Nephron progenitor cell (in vitro differentiated cells): ENCODE measurements at regions not wholly inside any gene's neighbourhood (a gene's known extent, or its start where the extent isn't known, plus 50 kb on each side); places are given as distances from the start of the nearest gene placed in this dataset.
A peak's percentile ranks its signal among the peaks of the same experiment; 100 is the strongest.

Experiments
- DNase-seq: peaks from one replicate; pipeline ENCODE4 v3.0.0; 2021
- H3K27ac Mint-ChIP-seq: 2 replicates; pipeline ENCODE4 v1.8.0; 2021; ENCODE audit warnings: mild to moderate bottlenecking, moderate library complexity, mixed read lengths
- H3K27me3 Mint-ChIP-seq: 2 replicates; pipeline ENCODE4 v1.8.0; 2021; ENCODE audit warnings: mild to moderate bottlenecking, low read depth, mixed read lengths; ENCODE audit not compliant: poor library complexity
- H3K36me3 Mint-ChIP-seq: 2 replicates; pipeline ENCODE4 v1.8.0; 2021; ENCODE audit warnings: low read depth, mixed read lengths
- H3K4me1 Mint-ChIP-seq: 2 replicates; pipeline ENCODE4 v1.8.0; 2021; ENCODE audit warnings: mixed read lengths
- H3K4me3 Mint-ChIP-seq: 2 replicates; pipeline ENCODE4 v1.8.0; 2021; ENCODE audit warnings: mild to moderate bottlenecking, moderate library complexity, mixed read lengths
- H3K9me3 Mint-ChIP-seq: 2 replicates; pipeline ENCODE4 v1.8.0; 2021; ENCODE audit warnings: mild to moderate bottlenecking, moderate library complexity, mixed read lengths
- CTCF ChIP-seq: fragments of 200-600 bp; sonication (generic); IDR thresholded peaks from 2 replicates; pipeline ENCODE4 v1.5.0; 2021; ENCODE audit warnings: antibody characterized with exemption

GRCh38 chr6:21486115-21486514 lies 107.4 kb upstream of the SOX4 start:
- Mint-ChIP-seq H3K4me3 (no peak overlapping the region), H3K27ac (peak overlapping the region; percentile 34), H3K9me3 (no peaks in the 10 kb centered on the region), H3K27me3 (peaks cover 3% of the 10 kb centered on the region), H3K36me3 (no peaks in the 10 kb centered on the region), H3K4me1 (peaks cover 27% of the 10 kb centered on the region)
- DNase-seq, result no peak
- TF ChIP-seq CTCF, result no peak

GRCh38 chr6:21489826-21490225 lies 103.7 kb upstream of the SOX4 start:
- Mint-ChIP-seq H3K4me3 (no peak overlapping the region), H3K27ac (no peak overlapping the region)

GRCh38 chr6:21491955-21492354 lies 101.6 kb upstream of the SOX4 start:
- Mint-ChIP-seq H3K27ac (no peak overlapping the region), H3K9me3 (peaks cover 14% of the 10 kb centered on the region), H3K36me3 (peaks cover 8% of the 10 kb centered on the region), H3K4me1 (peaks cover 21% of the 10 kb centered on the region), H3K4me3 (no peak overlapping the region), H3K27me3 (peaks cover 3% of the 10 kb centered on the region)
- TF ChIP-seq CTCF, result no peak
- no peak for DNase-seq

More at GRCh38 chr6:21489826-21490225, 103.7 kb upstream of the SOX4 start:
- DNase-seq, result no peak
- Mint-ChIP-seq H3K36me3 (peaks cover 6% of the 10 kb centered on the region), H3K9me3 (peaks cover 12% of the 10 kb centered on the region), H3K4me1 (peaks cover 22% of the 10 kb centered on the region), H3K27me3 (peaks cover 3% of the 10 kb centered on the region)
- no peak for TF ChIP-seq CTCF

- no peak overlapping the region for H3K27ac Mint-ChIP-seq
- H3K9me3 Mint-ChIP-seq, result peaks cover 14% of the 10 kb centered on the region
- peaks cover 26% of the 10 kb centered on the region for H3K4me1 Mint-ChIP-seq
- no peak overlapping the region for H3K4me3 Mint-ChIP-seq
- H3K27me3 Mint-ChIP-seq, result peaks cover 6% of the 10 kb centered on the region
- no peak for TF ChIP-seq CTCF
- H3K36me3 Mint-ChIP-seq, result peaks cover 8% of the 10 kb centered on the region
- no peak for DNase-seq
Measured at GRCh38 chr6:21494505-21494904, 99.0 kb upstream of the SOX4 start.

GRCh38 chr6:21496196-21496595 lies 97.4 kb upstream of the SOX4 start:
- Mint-ChIP-seq H3K36me3 (peaks cover 8% of the 10 kb centered on the region), H3K4me1 (peaks cover 37% of the 10 kb centered on the region), H3K27ac (no peak overlapping the region), H3K4me3 (no peak overlapping the region), H3K27me3 (peaks cover 9% of the 10 kb centered on the region), H3K9me3 (peaks cover 14% of the 10 kb centered on the region)
- DNase-seq, result no peak
- TF ChIP-seq CTCF, result no peak

GRCh38 chr6:21496706-21497105 lies 96.8 kb upstream of the SOX4 start:
- Mint-ChIP-seq H3K27ac (no peak overlapping the region), H3K4me3 (no peak overlapping the region), H3K9me3 (peaks cover 14% of the 10 kb centered on the region), H3K4me1 (peaks cover 39% of the 10 kb centered on the region), H3K27me3 (peaks cover 9% of the 10 kb centered on the region), H3K36me3 (peaks cover 8% of the 10 kb centered on the region)
- no peak for DNase-seq
- no peak for TF ChIP-seq CTCF
